SK-N-SH treated with all-trans-retinoic acid at 6 μM for 48 hours (cell line): ENCODE measurements at regions not wholly inside any gene's neighbourhood (a gene's known extent, or its start where the extent isn't known, plus 50 kb on each side); places are given as distances from the start of the nearest gene placed in this dataset.

Experiments
- BACH2 ChIP-seq: fragments of 250-450 bp; sonication (Bioruptor Pico); IDR thresholded peaks from 2 replicates; pipeline ENCODE4 v1.9.0; 2021; ENCODE audit warnings: mild to moderate bottlenecking, borderline replicate concordance
- CREB5 ChIP-seq: fragments of 250-450 bp; sonication (Bioruptor Pico); IDR thresholded peaks from 2 replicates; pipeline ENCODE4 v1.5.1; 2020; ENCODE audit warnings: low read depth, mild to moderate bottlenecking, moderate library complexity
- CSDC2 ChIP-seq: fragments of 250-450 bp; sonication (Bioruptor Pico); IDR thresholded peaks from 2 replicates; pipeline ENCODE4 v1.5.0; 2020; ENCODE audit warnings: mild to moderate bottlenecking, moderate library complexity
- CSRNP3 ChIP-seq: fragments of 250-450 bp; sonication (Bioruptor Pico); IDR thresholded peaks from 2 replicates; pipeline ENCODE4 v1.5.1; 2021; ENCODE audit warnings: mild to moderate bottlenecking, moderate library complexity
- GLIS3 ChIP-seq: fragments of 250-450 bp; sonication (Bioruptor Pico); IDR thresholded peaks from 2 replicates; pipeline ENCODE4 v1.5.0; 2020; ENCODE audit warnings: mild to moderate bottlenecking, moderate library complexity
- ISL1 ChIP-seq: fragments of 250-450 bp; sonication (Bioruptor Pico); IDR thresholded peaks from 2 replicates; pipeline ENCODE4 v2.1.2; 2022; ENCODE audit warnings: mild to moderate bottlenecking, moderate library complexity
- PATZ1 ChIP-seq: fragments of 250-450 bp; sonication (Bioruptor Pico); IDR thresholded peaks from 2 replicates; pipeline ENCODE4 v1.8.0; 2020; ENCODE audit warnings: mild to moderate bottlenecking, moderate library complexity, borderline replicate concordance
- PPARA ChIP-seq: fragments of 250-450 bp; sonication (Bioruptor Pico); IDR thresholded peaks from 2 replicates; pipeline ENCODE4 v1.5.0; 2020; ENCODE audit warnings: mild to moderate bottlenecking, borderline replicate concordance
- RARB ChIP-seq: fragments of 250-450 bp; sonication (Bioruptor Pico); IDR thresholded peaks from 2 replicates; pipeline ENCODE4 v1.8.0; 2021; ENCODE audit warnings: mild to moderate bottlenecking, moderate library complexity
- SNAI2 ChIP-seq: fragments of 250-450 bp; sonication (Bioruptor Pico); IDR thresholded peaks from 2 replicates; pipeline ENCODE4 v1.5.0; 2020; ENCODE audit warnings: mild to moderate bottlenecking, moderate library complexity
- TSHZ2 ChIP-seq: fragments of 250-450 bp; sonication (Bioruptor Pico); IDR thresholded peaks from 2 replicates; pipeline ENCODE4 v1.5.0; 2020; ENCODE audit warnings: mild to moderate bottlenecking, moderate library complexity
- ZC3H10 ChIP-seq: fragments of 250-450 bp; sonication (Bioruptor Pico); IDR thresholded peaks from 2 replicates; pipeline ENCODE4 v1.5.1; 2021; ENCODE audit warnings: mild to moderate bottlenecking, moderate library complexity
- ZNF70 ChIP-seq: fragments of 450-650 bp; formaldehyde crosslinking; IDR thresholded peaks from 2 replicates; pipeline ENCODE4 v1.5.0; 2020; ENCODE audit warnings: mild to moderate bottlenecking, moderate library complexity
- ZNF8 ChIP-seq: fragments of 450-650 bp; formaldehyde crosslinking; IDR thresholded peaks from 2 replicates; pipeline ENCODE4 v1.5.0; 2020; ENCODE audit warnings: mild to moderate bottlenecking, moderate library complexity

- TF ChIP-seq ISL1 (CRISPR knock-in tag): no peak
- no peak for TF ChIP-seq CREB5 (CRISPR knock-in tag)
- TF ChIP-seq TSHZ2 (CRISPR knock-in tag): no peak
- TF ChIP-seq CSRNP3 (CRISPR knock-in tag): no peak
- TF ChIP-seq GLIS3 (CRISPR knock-in tag): no peak
- no peak for TF ChIP-seq PPARA (CRISPR knock-in tag)
- no peak for TF ChIP-seq ZC3H10 (CRISPR knock-in tag)
- no peak for TF ChIP-seq PATZ1 (CRISPR knock-in tag)
- TF ChIP-seq CSDC2 (CRISPR knock-in tag): no peak
- TF ChIP-seq RARB (CRISPR knock-in tag): no peak
- TF ChIP-seq ZNF70: no peak
- no peak for TF ChIP-seq BACH2 (CRISPR knock-in tag)
- no peak for TF ChIP-seq ZNF8 (CRISPR knock-in tag)
- TF ChIP-seq SNAI2 (CRISPR knock-in tag): no peak
Observed at GRCh38 chr2:83959266-83959665, 499.8 kb downstream of the SUCLG1 start.
